ENCODE measurements at regions not wholly inside any gene's neighbourhood (a gene's known extent, or its start where the extent isn't known, plus 50 kb on each side); places are given as distances from the start of the nearest gene placed in this dataset.

DNA sequence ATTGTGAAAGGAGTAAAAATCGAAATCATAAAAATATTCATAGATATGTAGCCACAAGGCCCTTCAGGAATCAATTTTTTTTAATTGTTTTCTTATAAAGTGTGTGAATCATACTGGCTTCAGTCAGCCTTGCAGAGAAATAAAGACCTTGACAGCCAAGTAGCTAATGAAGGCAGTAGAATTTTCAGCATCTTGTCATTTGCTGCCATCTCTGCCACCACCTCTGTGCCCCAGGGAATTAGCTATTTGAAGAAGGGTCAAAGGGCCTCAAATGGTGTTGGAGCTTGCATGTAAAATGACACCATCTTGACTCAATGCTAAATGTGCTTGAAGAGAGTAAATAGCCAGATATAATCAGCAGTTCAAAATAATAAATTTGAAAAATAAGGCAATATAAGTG is 359.4 kb upstream of the DCN start:
- TF ChIP-seq, protein P1, sequence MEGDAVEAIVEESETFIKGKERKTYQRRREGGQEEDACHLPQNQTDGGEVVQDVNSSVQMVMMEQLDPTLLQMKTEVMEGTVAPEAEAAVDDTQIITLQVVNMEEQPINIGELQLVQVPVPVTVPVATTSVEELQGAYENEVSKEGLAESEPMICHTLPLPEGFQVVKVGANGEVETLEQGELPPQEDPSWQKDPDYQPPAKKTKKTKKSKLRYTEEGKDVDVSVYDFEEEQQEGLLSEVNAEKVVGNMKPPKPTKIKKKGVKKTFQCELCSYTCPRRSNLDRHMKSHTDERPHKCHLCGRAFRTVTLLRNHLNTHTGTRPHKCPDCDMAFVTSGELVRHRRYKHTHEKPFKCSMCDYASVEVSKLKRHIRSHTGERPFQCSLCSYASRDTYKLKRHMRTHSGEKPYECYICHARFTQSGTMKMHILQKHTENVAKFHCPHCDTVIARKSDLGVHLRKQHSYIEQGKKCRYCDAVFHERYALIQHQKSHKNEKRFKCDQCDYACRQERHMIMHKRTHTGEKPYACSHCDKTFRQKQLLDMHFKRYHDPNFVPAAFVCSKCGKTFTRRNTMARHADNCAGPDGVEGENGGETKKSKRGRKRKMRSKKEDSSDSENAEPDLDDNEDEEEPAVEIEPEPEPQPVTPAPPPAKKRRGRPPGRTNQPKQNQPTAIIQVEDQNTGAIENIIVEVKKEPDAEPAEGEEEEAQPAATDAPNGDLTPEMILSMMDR (IDR thresholded peaks at IDR 0.05; ENCODE audit: control extremely low read depth, extremely low read depth) = no peak
- DNase-seq (no peak), ATAC-seq (ENCODE audit: insufficient read depth, low FRiP score) (no peak)
- Histone ChIP-seq H3K27ac (ENCODE audit: low read depth in 1 of 2, low read length in 1 of 2) (no peak overlapping the region), H3K4me1 (ENCODE audit: control insufficient read depth in 5 of 5, insufficient read depth in 5 of 5, low read length in 5 of 5) (no peaks in the 10 kb centered on the region), H3K36me3 (ENCODE audit: control insufficient read depth in 4 of 4, insufficient read depth in 4 of 4, low read length in 4 of 4) (no peaks in the 10 kb centered on the region), H3K9me3 (ENCODE audit: control insufficient read depth in 4 of 4, insufficient read depth in 3 of 4, low read length in 3 of 4) (no peaks in the 10 kb centered on the region), H3K27me3 (ENCODE audit: control insufficient read depth in 3 of 3, insufficient read depth in 3 of 3, low read length in 2 of 3) (no peaks in the 10 kb centered on the region), H3K4me3 (no peak overlapping the region), H3K9ac (ENCODE audit: insufficient read depth in 1 of 2, low read length in 2 of 2) (no peak overlapping the region)
- 85 to 87% methylated on average over 1 of the region's 1 CpG for WGBS, 2 donors

DNA sequence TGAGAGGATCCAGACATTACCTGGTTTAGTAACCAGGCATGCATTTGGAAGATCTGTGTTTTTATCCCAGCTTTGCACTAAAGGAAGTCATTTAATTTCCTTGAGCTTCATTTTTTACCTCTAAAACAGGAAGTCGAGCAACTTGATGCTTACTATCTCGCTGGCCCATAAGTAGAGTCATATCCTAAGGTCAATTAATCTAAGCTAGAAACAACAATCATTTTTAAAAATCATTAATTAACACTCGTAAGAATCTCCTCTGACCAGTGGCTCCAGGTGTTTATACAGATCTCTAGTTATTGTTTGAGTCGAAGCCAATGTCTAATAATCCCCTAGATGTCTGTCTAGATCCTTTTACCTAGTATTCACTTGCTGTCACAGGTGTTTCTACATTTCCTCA is 355.8 kb upstream of the DCN start:
- Histone ChIP-seq H3K4me3 (no peak overlapping the region), H3K9ac (ENCODE audit: insufficient read depth in 1 of 2, low read length in 2 of 2) (no peak overlapping the region), H3K36me3 (ENCODE audit: control insufficient read depth in 4 of 4, insufficient read depth in 4 of 4, low read length in 4 of 4) (no peaks in the 10 kb centered on the region), H3K9me3 (ENCODE audit: control insufficient read depth in 4 of 4, insufficient read depth in 3 of 4, low read length in 3 of 4) (peaks cover 0 to 2% (median 0%) of the 10 kb centered on the region in 4 donors), H3K27me3 (ENCODE audit: control insufficient read depth in 3 of 3, insufficient read depth in 3 of 3, low read length in 2 of 3) (no peaks in the 10 kb centered on the region), H3K4me1 (ENCODE audit: control insufficient read depth in 5 of 5, insufficient read depth in 5 of 5, low read length in 5 of 5) (no peaks in the 10 kb centered on the region), H3K27ac (ENCODE audit: low read depth in 1 of 2, low read length in 1 of 2) (no peak overlapping the region)
- TF ChIP-seq, protein P1 (IDR thresholded peaks at IDR 0.05; ENCODE audit: control extremely low read depth, extremely low read depth) = no peak
- WGBS, 2 donors = 24 to 47% methylated on average over 4 of the region's 4 CpGs
- no peak for DNase-seq
- no peak for ATAC-seq (ENCODE audit: insufficient read depth, low FRiP score)

DNA sequence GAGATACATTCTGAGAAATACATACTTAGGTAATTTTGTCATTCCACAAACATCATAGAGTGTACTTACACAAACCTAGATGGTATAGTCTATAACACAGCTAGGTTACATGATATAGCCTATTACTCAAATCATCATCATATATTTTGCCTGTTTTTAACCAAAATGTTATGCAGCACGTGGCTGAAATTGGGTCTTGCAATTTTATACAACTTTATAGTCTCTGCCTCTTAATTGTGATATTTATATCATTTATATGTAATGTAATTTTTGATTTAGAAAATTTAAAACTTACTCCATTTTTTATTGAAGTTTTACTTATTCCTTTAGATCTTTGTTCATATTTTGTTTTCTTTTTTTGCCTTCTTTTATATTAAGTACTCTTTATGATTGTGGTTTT is 350.7 kb upstream of the DCN start:
- H3K27ac ChIP-seq (ENCODE audit: low read depth in 1 of 2, low read length in 1 of 2) = no peak overlapping the region
- H3K9me3 ChIP-seq (ENCODE audit: control insufficient read depth in 4 of 4, insufficient read depth in 3 of 4, low read length in 3 of 4) = peaks cover 0 to 4% (median 1%) of the 10 kb centered on the region in 4 donors

More for the DNA sequence above, 350.7 kb upstream of the DCN start:
- no peak overlapping the region for H3K9ac ChIP-seq (ENCODE audit: insufficient read depth in 1 of 2, low read length in 2 of 2)
- H3K27me3 ChIP-seq (ENCODE audit: control insufficient read depth in 3 of 3, insufficient read depth in 3 of 3, low read length in 2 of 3) = no peaks in the 10 kb centered on the region
- 85 to 93% methylated on average over 1 of the region's 1 CpG for WGBS, 2 donors
- ATAC-seq (ENCODE audit: insufficient read depth, low FRiP score) = no peak
- H3K36me3 ChIP-seq (ENCODE audit: control insufficient read depth in 4 of 4, insufficient read depth in 4 of 4, low read length in 4 of 4) = no peaks in the 10 kb centered on the region
- H3K4me3 ChIP-seq = no peak overlapping the region
- TF ChIP-seq, protein P1 (IDR thresholded peaks at IDR 0.05; ENCODE audit: control extremely low read depth, extremely low read depth) = no peak
- no peaks in the 10 kb centered on the region for H3K4me1 ChIP-seq (ENCODE audit: control insufficient read depth in 5 of 5, insufficient read depth in 5 of 5, low read length in 5 of 5)
- no peak for DNase-seq
